ENCODE measurements at regions not wholly inside any gene's neighbourhood (a gene's known extent, or its start where the extent isn't known, plus 50 kb on each side); places are given as distances from the start of the nearest gene placed in this dataset.

- no peak for TF ChIP-seq POLR2A (IDR thresholded peaks at IDR 0.05)
- no peak for TF ChIP-seq CTCF (IDR thresholded peaks at IDR 0.05 in 8 of 11, conservative IDR thresholded peaks at IDR 0.05 in 3 of 11)
Observed at GRCh38 chr12:102601621-102602020, 121.3 kb upstream of the IGF1 start.
